ENCODE measurements at regions not wholly inside any gene's neighbourhood (a gene's known extent, or its start where the extent isn't known, plus 50 kb on each side); places are given as distances from the start of the nearest gene placed in this dataset.

GRCh38 chr13:38483623-38484022, 134.0 kb downstream of the UFM1 start:
- TF ChIP-seq CTCF (conservative IDR thresholded peaks at IDR 0.05 in 1 of 2, IDR thresholded peaks at IDR 0.05 in 1 of 2; ENCODE audit: extremely low read depth in 1 of 2, insufficient read depth in 1 of 2, low read depth in 1 of 2, low read length in 2 of 2), result no peak
- TF ChIP-seq EZH2 (IDR thresholded peaks at IDR 0.05; ENCODE audit: borderline replicate concordance, low read length), result no peak

Measured in mammary epithelial cell (primary cell).